ENCODE measurements at regions not wholly inside any gene's neighbourhood (a gene's known extent, or its start where the extent isn't known, plus 50 kb on each side); places are given as distances from the start of the nearest gene placed in this dataset.

- TF ChIP-seq CTCF (conservative IDR thresholded peaks at IDR 0.05) (no peak), ZFX (IDR thresholded peaks at IDR 0.05) (no peak)
These were observed 720.8 kb downstream of the DCDC2C start for GRCh38 chr2:4424153-4424552.

All from C4-2B (cell line).